ENCODE measurements at regions not wholly inside any gene's neighbourhood (a gene's known extent, or its start where the extent isn't known, plus 50 kb on each side); places are given as distances from the start of the nearest gene placed in this dataset.

- TF ChIP-seq CTCF (CRISPR knock-in tag; IDR thresholded peaks at IDR 0.05) (no peak), BCL3 (CRISPR knock-in tag; IDR thresholded peaks at IDR 0.05) (no peak), MAFK (conservative IDR thresholded peaks at IDR 0.05 in 1 of 2, IDR thresholded peaks at IDR 0.05 in 1 of 2; ENCODE audit: low read length in 2 of 2) (no peak), TEAD3 (CRISPR knock-in tag; optimal IDR thresholded peaks at IDR 0.05; ENCODE audit: borderline replicate concordance) (no peak), ZNF670 (CRISPR knock-in tag; IDR thresholded peaks at IDR 0.05; ENCODE audit: borderline replicate concordance) (no peak)
These were observed 88.5 kb upstream of the SLC27A6 start for GRCh38 chr5:128876569-128877382.

Measured in HepG2 (cell line).